Inflammatory macrophage (primary cell): ENCODE measurements at regions not wholly inside any gene's neighbourhood (a gene's known extent, or its start where the extent isn't known, plus 50 kb on each side); places are given as distances from the start of the nearest gene placed in this dataset.

ENCODE experiments used
- DNase-seq, 2 donors: peaks; one replicate each; pipeline ENCODE4 v3.0.0-alpha.2; 2020 to 2022

GRCh38 chr1:234972411-234973191, 156.0 kb downstream of the TOMM20 start:
- DNase-seq, result peak in 1 of 2 donors; percentile 52

- no peak for DNase-seq
Measured at GRCh38 chr1:234971586-234972297, 156.9 kb downstream of the TOMM20 start.

- DNase-seq, result peak; percentile 37 to 48
Measured at GRCh38 chr1:234970731-234971476, 157.7 kb downstream of the TOMM20 start.

GRCh38 chr1:234970401-234970730, 158.3 kb downstream of the TOMM20 start:
- no peak for DNase-seq

- no peak for DNase-seq
Measured at GRCh38 chr1:234969581-234970400, 158.8 kb downstream of the TOMM20 start.

GRCh38 chr1:234969011-234969441, 159.6 kb downstream of the TOMM20 start:
- DNase-seq, result peak; percentile 77 to 85

GRCh38 chr1:234968451-234968850, 160.2 kb downstream of the TOMM20 start:
- peak; percentile 37 to 58 for DNase-seq

GRCh38 chr1:234967121-234967520, 161.5 kb downstream of the TOMM20 start:
- no peak for DNase-seq

GRCh38 chr1:234965111-234965510, 163.5 kb downstream of the TOMM20 start:
- no peak for DNase-seq

- no peak for DNase-seq
Measured at GRCh38 chr1:234963904-234964702, 164.5 kb downstream of the TOMM20 start.

- DNase-seq, result peak; percentile 99
Measured at GRCh38 chr1:234963180-234963903, 165.3 kb downstream of the TOMM20 start.

GRCh38 chr1:234962340-234962989, 166.2 kb downstream of the TOMM20 start:
- DNase-seq, result peak; percentile 70 to 81

GRCh38 chr1:234961456-234962339, 166.9 kb downstream of the TOMM20 start:
- peak; percentile 84 to 86 for DNase-seq

- peak in 1 of 2 donors; percentile 44 for DNase-seq
Measured at GRCh38 chr1:234960722-234961455, 167.7 kb downstream of the TOMM20 start.

GRCh38 chr1:234958706-234959657, 169.7 kb downstream of the TOMM20 start:
- DNase-seq, result no peak

- no peak for DNase-seq
Measured at GRCh38 chr1:234958066-234958705, 170.5 kb downstream of the TOMM20 start.
